ENCODE measurements at regions not wholly inside any gene's neighbourhood (a gene's known extent, or its start where the extent isn't known, plus 50 kb on each side); places are given as distances from the start of the nearest gene placed in this dataset.

DNA sequence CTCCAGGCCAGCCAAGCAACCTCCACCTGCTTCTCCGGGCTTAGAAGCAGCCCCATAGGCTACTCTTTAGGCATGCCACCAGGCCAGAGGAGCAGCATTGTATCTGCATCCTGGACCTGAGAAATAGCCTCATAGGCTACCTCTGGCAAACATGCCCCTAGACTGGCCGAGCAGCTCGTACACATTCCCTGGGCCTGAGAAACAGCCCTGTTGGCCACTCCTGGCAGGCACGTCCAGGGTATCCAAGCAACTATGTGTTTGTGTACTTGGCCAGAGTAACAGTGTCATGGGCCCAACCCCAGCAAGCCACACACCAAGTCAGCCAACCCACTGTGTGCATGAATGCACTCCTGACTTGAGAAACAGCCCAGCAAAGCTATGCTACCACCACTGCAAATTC, 498.7 kb upstream of the CDIN1 start:
- intact Hi-C loops (cut with micrococcal nuclease): no loop called here
- dilution Hi-C loops (cut with HindIII; ENCODE audit: low sequenced_read_pairs, unreplicated experiment): no loop called here
- no peak overlapping the region for H4K8ac ChIP-seq (ENCODE audit: low read depth in 2 of 2, low read length in 2 of 2)
- ChIA-PET CTCF (no interaction called here), POLR2A (ENCODE audit: unreplicated experiment) (no interaction called here)
- in situ Hi-C loops (cut with MboI; ENCODE audit: low sequenced_read_pairs): no loop called here
- H3K23ac ChIP-seq (ENCODE audit: low read depth, low read length): no peak overlapping the region
- no peak for TF ChIP-seq CTCF (conservative IDR thresholded peaks at IDR 0.05; ENCODE audit: low read depth, low read length)
- no peak for TF ChIP-seq POLR2A (IDR thresholded peaks at IDR 0.05; ENCODE audit: low read depth, low read length)
- no peak for TF ChIP-seq BHLHE40 (IDR thresholded peaks at IDR 0.05; ENCODE audit: low read depth, low read length)
- no peak for TF ChIP-seq MAFK (IDR thresholded peaks at IDR 0.05; ENCODE audit: low read depth, low read length)
- TF ChIP-seq, protein P1, sequence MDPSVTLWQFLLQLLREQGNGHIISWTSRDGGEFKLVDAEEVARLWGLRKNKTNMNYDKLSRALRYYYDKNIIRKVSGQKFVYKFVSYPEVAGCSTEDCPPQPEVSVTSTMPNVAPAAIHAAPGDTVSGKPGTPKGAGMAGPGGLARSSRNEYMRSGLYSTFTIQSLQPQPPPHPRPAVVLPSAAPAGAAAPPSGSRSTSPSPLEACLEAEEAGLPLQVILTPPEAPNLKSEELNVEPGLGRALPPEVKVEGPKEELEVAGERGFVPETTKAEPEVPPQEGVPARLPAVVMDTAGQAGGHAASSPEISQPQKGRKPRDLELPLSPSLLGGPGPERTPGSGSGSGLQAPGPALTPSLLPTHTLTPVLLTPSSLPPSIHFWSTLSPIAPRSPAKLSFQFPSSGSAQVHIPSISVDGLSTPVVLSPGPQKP (IDR thresholded peaks at IDR 0.05; ENCODE audit: borderline replicate concordance, low read depth, low read length): no peak
- no peak for TF ChIP-seq USF2 (IDR thresholded peaks at IDR 0.05; ENCODE audit: low read depth, low read length)
- TF ChIP-seq RCOR1 (IDR thresholded peaks at IDR 0.05; ENCODE audit: insufficient replicate concordance, low read length): no peak
- TF ChIP-seq RFX5 (IDR thresholded peaks at IDR 0.05; ENCODE audit: low read depth, low read length): no peak
- TF ChIP-seq SMC3 (IDR thresholded peaks at IDR 0.05; ENCODE audit: low read depth, low read length): no peak
- no peak for TF ChIP-seq MXI1 (IDR thresholded peaks at IDR 0.05; ENCODE audit: borderline replicate concordance, low read depth, low read length)
- no peak for TF ChIP-seq RAD21 (IDR thresholded peaks at IDR 0.05; ENCODE audit: low read length)
- no peak overlapping the region for H3K4ac ChIP-seq (ENCODE audit: low read depth, low read length)
- no peak overlapping the region for H2BK120ac ChIP-seq (ENCODE audit: low read depth, low read length)
- no peak overlapping the region for H3K9ac ChIP-seq (ENCODE audit: low read depth, low read length)
- no TSS peak for BruUV-seq (replicated peaks)
- no peak overlapping the region for H3K4me3 ChIP-seq (ENCODE audit: insufficient read depth, low read depth, low read length)
- H3K14ac ChIP-seq (replicated peaks; ENCODE audit: low read depth, low read length): no peak overlapping the region
- H3K4me1 ChIP-seq (ENCODE audit: control insufficient read depth, insufficient read depth, low read length): no peaks in the 10 kb centered on the region
- no peaks in the 10 kb centered on the region for H3K9me1 ChIP-seq (ENCODE audit: insufficient read depth, low read length)
- no peak overlapping the region for H4K91ac ChIP-seq (ENCODE audit: insufficient read depth, low read depth, low read length)
- H3K4me2 ChIP-seq (ENCODE audit: low read depth, low read length): no peak overlapping the region
- no peak overlapping the region for H3K56ac ChIP-seq (ENCODE audit: extremely low read depth, insufficient read depth, low read length)
- H3K18ac ChIP-seq (ENCODE audit: low read depth, low read length): no peak overlapping the region
- no peaks in the 10 kb centered on the region for H3K79me1 ChIP-seq (ENCODE audit: low read depth in 1 of 2, low read length in 2 of 2)
- ATAC-seq (ENCODE audit: low read depth) (no peak), DNase-seq (no peak)
- no peak overlapping the region for H2BK15ac ChIP-seq (ENCODE audit: low read depth, low read length)
- no peak overlapping the region for H2BK20ac ChIP-seq (ENCODE audit: low read depth, low read length)
- no peaks in the 10 kb centered on the region for H3K27me3 ChIP-seq (ENCODE audit: control insufficient read depth, insufficient read depth, low read length)
- no peaks in the 10 kb centered on the region for H3K36me3 ChIP-seq (ENCODE audit: control insufficient read depth, insufficient read depth, low read length)
- no peak overlapping the region for H2AK5ac ChIP-seq (ENCODE audit: low read depth, low read length)
- no peak overlapping the region for H3K27ac ChIP-seq (ENCODE audit: insufficient read depth, low read length)
- WGBS, 2 experiments (ENCODE audit: extremely low coverage in 2 of 2, insufficient read length in 1 of 2): 0% methylated on average over 1 of the region's 4 CpGs; no CpG with 5 or more reads in 1 of the 2 experiments
- no peak overlapping the region for H2BK5ac ChIP-seq (ENCODE audit: low read depth, low read length, poor library complexity, severe bottlenecking)
- no peaks in the 10 kb centered on the region; the same call in 1 of the 2 replicates for H3K9me3 ChIP-seq (ENCODE audit: control insufficient read depth, insufficient read depth, low read length)
- no peak overlapping the region for H4K5ac ChIP-seq (ENCODE audit: low read depth, low read length)
- no peak overlapping the region for H2AFZ ChIP-seq (replicated peaks; ENCODE audit: low read length, poor library complexity)
- H4K20me1 ChIP-seq (ENCODE audit: insufficient read depth, low read length): no peaks in the 10 kb centered on the region
- no peak overlapping the region for H2AK9ac ChIP-seq (replicated peaks; ENCODE audit: low read depth, low read length, poor library complexity)

Data from IMR-90 (cell line).